ENCODE measurements at regions not wholly inside any gene's neighbourhood (a gene's known extent, or its start where the extent isn't known, plus 50 kb on each side); places are given as distances from the start of the nearest gene placed in this dataset.

DNA sequence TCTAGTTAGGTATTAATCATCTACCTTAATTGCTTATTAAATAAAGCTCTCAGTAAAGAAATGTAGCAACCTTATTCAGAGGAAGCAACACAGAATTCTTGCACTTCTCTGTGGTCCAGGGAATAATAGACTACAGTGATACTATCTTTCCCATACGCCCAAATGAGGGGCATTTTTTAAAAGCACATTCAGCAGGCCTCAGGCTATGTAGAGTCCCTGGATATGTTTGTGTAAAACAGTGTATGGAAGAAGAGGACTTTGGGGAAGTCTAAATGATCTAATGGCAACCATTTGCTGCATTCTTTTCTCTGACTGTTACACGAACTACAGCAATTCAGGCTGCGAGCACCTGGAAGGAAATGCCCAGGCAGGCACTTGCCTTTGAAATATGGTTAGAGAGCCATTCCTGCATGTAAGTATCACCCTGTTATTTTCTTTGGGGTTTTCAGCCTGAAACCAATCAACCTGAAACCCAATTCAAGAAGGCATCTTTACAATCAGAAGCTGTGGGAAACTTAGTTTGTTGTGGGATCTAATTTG lies 1814.7 kb upstream of the CELF4 start:
- H3K4me3 ChIP-seq (ENCODE audit: low read depth, low read length), result no peak overlapping the region
- no peaks in the 10 kb centered on the region for H3K4me1 ChIP-seq
- BruUV-seq (replicated peaks), result no TSS peak
- H3K27me3 ChIP-seq (replicated peaks; ENCODE audit: control insufficient read depth, insufficient read depth, low read length), result no peaks in the 10 kb centered on the region
- H3K27me3 Mint-ChIP-seq (ENCODE audit: insufficient read depth, unreplicated experiment), result no peaks in the 10 kb centered on the region
- no peaks in the 10 kb centered on the region for H3K9me3 Mint-ChIP-seq (ENCODE audit: unreplicated experiment)
- H3K27ac Mint-ChIP-seq (ENCODE audit: unreplicated experiment), result no peak overlapping the region
- intact Hi-C loops (cut with micrococcal nuclease; ENCODE audit: unreplicated experiment), result no loop called here
- H3K4me1 Mint-ChIP-seq (ENCODE audit: low read depth, unreplicated experiment), result peaks cover under 1% of the 10 kb centered on the region
- H3K36me3 Mint-ChIP-seq (ENCODE audit: insufficient read depth, unreplicated experiment), result no peaks in the 10 kb centered on the region
- no peaks in the 10 kb centered on the region for H3K9me3 ChIP-seq
- H3K36me3 ChIP-seq (ENCODE audit: control insufficient read depth, insufficient read depth, low read length), result no peaks in the 10 kb centered on the region
- TF ChIP-seq, protein P1, sequence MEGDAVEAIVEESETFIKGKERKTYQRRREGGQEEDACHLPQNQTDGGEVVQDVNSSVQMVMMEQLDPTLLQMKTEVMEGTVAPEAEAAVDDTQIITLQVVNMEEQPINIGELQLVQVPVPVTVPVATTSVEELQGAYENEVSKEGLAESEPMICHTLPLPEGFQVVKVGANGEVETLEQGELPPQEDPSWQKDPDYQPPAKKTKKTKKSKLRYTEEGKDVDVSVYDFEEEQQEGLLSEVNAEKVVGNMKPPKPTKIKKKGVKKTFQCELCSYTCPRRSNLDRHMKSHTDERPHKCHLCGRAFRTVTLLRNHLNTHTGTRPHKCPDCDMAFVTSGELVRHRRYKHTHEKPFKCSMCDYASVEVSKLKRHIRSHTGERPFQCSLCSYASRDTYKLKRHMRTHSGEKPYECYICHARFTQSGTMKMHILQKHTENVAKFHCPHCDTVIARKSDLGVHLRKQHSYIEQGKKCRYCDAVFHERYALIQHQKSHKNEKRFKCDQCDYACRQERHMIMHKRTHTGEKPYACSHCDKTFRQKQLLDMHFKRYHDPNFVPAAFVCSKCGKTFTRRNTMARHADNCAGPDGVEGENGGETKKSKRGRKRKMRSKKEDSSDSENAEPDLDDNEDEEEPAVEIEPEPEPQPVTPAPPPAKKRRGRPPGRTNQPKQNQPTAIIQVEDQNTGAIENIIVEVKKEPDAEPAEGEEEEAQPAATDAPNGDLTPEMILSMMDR (IDR thresholded peaks at IDR 0.05; ENCODE audit: insufficient read depth in 1 of 2, low read depth in 1 of 2, low read length in 1 of 2, severe bottlenecking in 1 of 2, unreplicated experiment in 1 of 2), result no peak
- no peak overlapping the region for H3K4me3 Mint-ChIP-seq (ENCODE audit: unreplicated experiment)
- DNase-seq, result no peak
- ChIA-PET CTCF (no interaction called here), POLR2A (no interaction called here)

DNA sequence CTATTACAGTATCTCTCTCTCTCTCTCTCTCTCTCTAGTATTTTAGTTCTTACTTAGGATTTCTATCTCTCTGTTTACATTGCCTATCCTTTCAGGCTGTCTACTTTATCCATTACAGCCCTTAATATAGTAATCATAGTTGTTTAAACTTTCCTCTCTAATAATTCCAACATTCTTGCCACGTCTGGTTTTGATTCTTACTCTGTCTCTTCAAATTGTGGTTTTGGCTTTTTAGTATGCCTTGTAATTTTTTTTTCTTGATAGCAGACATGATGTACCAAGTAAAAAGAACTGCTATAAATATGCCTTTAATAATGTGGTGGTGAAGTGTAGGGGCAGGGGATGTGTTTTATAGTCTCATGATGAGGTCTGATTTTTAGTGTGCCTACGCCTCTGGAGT lies 1809.5 kb upstream of the CELF4 start:
- intact Hi-C loops (cut with micrococcal nuclease; ENCODE audit: unreplicated experiment), result no loop called here
- ChIA-PET CTCF (no interaction called here), POLR2A (no interaction called here)
- H3K4me3 Mint-ChIP-seq (ENCODE audit: unreplicated experiment), result no peak overlapping the region
- BruUV-seq (replicated peaks), result no TSS peak
- no peaks in the 10 kb centered on the region for H3K9me3 Mint-ChIP-seq (ENCODE audit: unreplicated experiment)
- DNase-seq, result no peak
- Histone ChIP-seq H3K27me3 (replicated peaks; ENCODE audit: control insufficient read depth, insufficient read depth, low read length) (no peaks in the 10 kb centered on the region), H3K36me3 (ENCODE audit: control insufficient read depth, insufficient read depth, low read length) (no peaks in the 10 kb centered on the region), H3K4me1 (no peaks in the 10 kb centered on the region), H3K9me3 (no peaks in the 10 kb centered on the region), H3K4me3 (ENCODE audit: low read depth, low read length) (no peak overlapping the region)
- no peaks in the 10 kb centered on the region for H3K27me3 Mint-ChIP-seq (ENCODE audit: insufficient read depth, unreplicated experiment)
- H3K4me1 Mint-ChIP-seq (ENCODE audit: low read depth, unreplicated experiment), result peaks cover 8% of the 10 kb centered on the region
- no peak overlapping the region for H3K27ac Mint-ChIP-seq (ENCODE audit: unreplicated experiment)
- H3K36me3 Mint-ChIP-seq (ENCODE audit: insufficient read depth, unreplicated experiment), result no peaks in the 10 kb centered on the region
- TF ChIP-seq, protein P1 (IDR thresholded peaks at IDR 0.05; ENCODE audit: insufficient read depth in 1 of 2, low read depth in 1 of 2, low read length in 1 of 2, severe bottlenecking in 1 of 2, unreplicated experiment in 1 of 2), result no peak

DNA sequence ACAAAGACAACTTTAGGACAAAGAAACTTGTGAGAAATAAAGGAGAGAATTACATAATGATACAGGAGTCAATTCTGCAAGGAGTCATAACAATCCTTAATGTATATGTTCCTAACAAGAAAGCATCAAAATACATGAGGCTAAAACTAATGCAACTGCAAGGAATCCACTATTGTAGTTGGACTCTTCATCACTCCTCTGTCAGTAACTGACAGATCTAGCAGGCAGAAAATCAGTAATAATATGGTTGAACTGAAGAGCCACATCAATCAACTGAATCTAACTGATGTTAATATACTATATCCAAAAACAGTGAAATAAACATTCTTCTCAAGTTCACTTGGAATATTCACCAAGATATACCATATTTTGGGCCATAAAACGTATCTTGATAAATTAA lies 1806.4 kb upstream of the CELF4 start:
- no peaks in the 10 kb centered on the region for H3K9me3 ChIP-seq
- Mint-ChIP-seq H3K9me3 (ENCODE audit: unreplicated experiment) (no peaks in the 10 kb centered on the region), H3K4me3 (ENCODE audit: unreplicated experiment) (no peak overlapping the region), H3K4me1 (ENCODE audit: low read depth, unreplicated experiment) (peaks cover 8% of the 10 kb centered on the region), H3K27ac (ENCODE audit: unreplicated experiment) (no peak overlapping the region), H3K36me3 (ENCODE audit: insufficient read depth, unreplicated experiment) (no peaks in the 10 kb centered on the region), H3K27me3 (ENCODE audit: insufficient read depth, unreplicated experiment) (no peaks in the 10 kb centered on the region)
- intact Hi-C loops (cut with micrococcal nuclease; ENCODE audit: unreplicated experiment), result no loop called here
- ChIA-PET POLR2A (no interaction called here), CTCF (no interaction called here)
- no TSS peak for BruUV-seq (replicated peaks)
- H3K4me3 ChIP-seq (ENCODE audit: low read depth, low read length), result no peak overlapping the region
- no peaks in the 10 kb centered on the region for H3K27me3 ChIP-seq (replicated peaks; ENCODE audit: control insufficient read depth, insufficient read depth, low read length)
- DNase-seq, result no peak
- no peaks in the 10 kb centered on the region for H3K4me1 ChIP-seq
- TF ChIP-seq, protein P1 (IDR thresholded peaks at IDR 0.05; ENCODE audit: insufficient read depth in 1 of 2, low read depth in 1 of 2, low read length in 1 of 2, severe bottlenecking in 1 of 2, unreplicated experiment in 1 of 2), result no peak
- H3K36me3 ChIP-seq (ENCODE audit: control insufficient read depth, insufficient read depth, low read length), result no peaks in the 10 kb centered on the region

Data from Caco-2 (cell line).